ENCODE measurements at regions not wholly inside any gene's neighbourhood (a gene's known extent, or its start where the extent isn't known, plus 50 kb on each side); places are given as distances from the start of the nearest gene placed in this dataset.

- no peak for DNase-seq (ENCODE audit: low read depth in 2 of 2)
Measured at GRCh38 chr12:28824193-28824846, 324.8 kb upstream of the FAR2 start.

DNA sequence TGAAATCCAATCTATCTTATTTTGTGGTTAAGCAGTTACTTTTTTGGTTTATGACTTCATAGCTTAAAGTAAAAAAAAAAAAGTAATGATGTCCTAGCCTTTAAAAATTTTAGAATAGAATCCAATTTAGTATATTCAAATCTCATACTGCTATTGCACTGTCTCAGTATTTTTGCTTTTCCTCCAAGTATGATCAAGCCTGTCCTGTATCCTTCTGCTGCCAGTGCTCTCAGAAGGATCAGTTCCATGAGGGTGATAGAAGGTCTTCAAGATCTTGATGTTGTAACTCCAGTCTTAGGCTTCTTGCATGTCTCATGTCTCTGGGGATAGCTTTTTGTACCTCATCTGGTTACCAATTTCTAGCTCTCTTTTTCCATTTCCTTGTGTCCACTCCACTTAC lies 324.2 kb upstream of the FAR2 start:
- no peak for DNase-seq (ENCODE audit: low read depth in 2 of 2)

- DNase-seq (ENCODE audit: low read depth in 2 of 2), result no peak
Measured at GRCh38 chr12:28826766-28827165, 322.3 kb upstream of the FAR2 start.

DNA sequence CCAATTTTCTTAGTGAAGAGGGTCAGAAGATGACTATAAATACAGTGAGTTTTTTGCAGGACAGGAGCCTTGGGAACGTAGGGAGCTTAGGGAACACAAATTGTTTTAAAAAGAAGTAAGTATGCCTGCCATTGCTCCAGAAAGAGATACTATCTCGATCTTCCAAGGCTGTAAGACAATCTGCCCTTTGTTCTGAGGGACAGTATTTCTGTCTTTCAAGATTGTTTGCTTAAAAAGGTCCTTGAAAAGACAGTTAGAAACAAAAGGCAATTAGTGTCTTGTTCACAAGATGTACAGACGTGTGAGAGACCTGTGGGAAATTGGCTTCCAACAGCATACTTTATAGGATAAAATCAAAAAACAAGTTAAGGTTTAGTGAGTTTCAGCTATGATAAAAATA lies 321.2 kb upstream of the FAR2 start:
- no peak for DNase-seq (ENCODE audit: low read depth in 2 of 2)

DNA sequence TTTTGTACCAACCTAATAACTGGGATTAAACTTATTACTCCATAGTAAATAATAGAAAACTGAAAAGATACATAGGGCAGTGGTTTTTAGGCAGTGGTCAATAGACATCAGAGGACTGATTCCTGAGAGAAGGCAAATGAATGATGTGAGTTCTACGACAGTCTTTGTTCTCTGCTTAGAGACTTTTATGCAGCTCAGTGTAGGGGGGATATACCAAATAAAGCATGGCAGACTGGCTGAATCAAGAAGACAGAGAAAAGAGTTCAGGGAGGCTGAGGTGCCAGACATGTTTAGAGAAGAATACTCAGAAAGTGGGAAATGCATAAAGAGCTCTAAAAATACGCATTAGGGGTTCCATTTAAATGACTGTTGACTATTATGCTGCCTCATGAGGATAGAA lies 320.8 kb upstream of the FAR2 start:
- no peak for DNase-seq (ENCODE audit: low read depth in 2 of 2)

- DNase-seq (ENCODE audit: low read depth in 2 of 2), result no peak
Measured at GRCh38 chr12:28830491-28830890, 318.6 kb upstream of the FAR2 start.

DNA sequence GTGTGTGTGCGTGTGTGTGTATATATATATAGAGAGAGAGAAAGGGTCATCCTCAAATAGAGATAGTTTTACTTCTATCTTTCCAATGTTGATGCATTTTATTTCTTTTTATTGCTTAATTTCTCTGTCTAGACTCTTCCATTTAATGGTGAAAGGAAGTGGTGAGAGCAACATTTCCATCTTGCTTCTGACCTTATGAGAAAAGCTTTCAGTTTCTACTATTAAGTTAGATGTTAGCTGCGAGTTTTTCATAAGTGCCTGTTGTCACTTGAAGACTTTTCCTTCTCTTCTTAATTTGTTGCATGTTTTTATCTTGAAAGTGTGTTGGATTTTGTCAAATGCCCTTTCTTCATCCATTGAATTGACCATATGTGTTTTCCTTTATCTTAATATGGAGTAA lies 304.4 kb upstream of the FAR2 start:
- DNase-seq (ENCODE audit: low read depth in 2 of 2), result no peak

DNA sequence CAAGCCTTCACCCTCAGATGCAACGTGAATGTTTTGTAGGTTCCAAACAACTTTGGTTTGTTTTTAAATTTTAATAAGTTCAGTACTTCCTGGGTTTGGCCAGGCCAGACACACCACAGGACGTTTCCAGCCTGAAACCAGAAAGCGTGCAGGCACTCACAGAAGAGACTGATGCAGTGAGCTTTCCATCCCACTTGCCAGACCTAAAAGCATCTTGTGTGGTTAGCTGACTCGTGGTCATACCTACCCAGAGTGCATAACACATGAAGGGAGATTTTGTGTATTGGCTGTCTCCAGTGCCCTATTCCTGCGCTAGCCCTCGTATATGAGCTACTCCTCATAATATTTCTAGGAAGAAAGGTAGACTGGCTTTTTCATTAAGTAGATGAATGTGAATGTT lies 297.3 kb upstream of the FAR2 start:
- DNase-seq (ENCODE audit: low read depth in 2 of 2), result no peak

DNA sequence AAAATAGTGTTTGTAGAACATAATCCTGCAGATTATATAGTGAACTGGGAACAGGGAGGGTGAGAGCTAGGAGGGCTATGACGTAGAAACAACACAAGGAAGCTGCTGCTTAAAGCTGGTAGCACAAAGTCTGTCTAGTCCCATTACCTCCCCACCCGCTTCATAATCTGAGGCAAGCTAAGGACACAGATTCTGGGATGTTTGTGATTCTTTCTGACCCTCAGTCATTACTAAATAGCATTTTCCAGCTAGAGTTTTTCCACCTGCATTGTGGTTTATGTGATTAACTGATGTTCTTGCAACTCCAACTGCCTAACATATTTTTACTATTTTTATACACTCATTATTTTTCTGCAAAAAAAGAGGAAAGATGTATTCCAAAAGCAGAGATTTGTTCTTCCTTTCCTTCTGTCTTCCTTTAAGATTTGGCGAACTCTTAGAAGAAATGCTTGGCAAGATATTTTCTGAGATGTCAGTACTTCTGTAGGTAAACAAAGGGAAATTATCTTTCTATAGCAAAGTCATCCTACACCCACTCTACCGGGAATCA lies 293.2 kb upstream of the FAR2 start:
- no peak for DNase-seq (ENCODE audit: low read depth in 2 of 2)

DNA sequence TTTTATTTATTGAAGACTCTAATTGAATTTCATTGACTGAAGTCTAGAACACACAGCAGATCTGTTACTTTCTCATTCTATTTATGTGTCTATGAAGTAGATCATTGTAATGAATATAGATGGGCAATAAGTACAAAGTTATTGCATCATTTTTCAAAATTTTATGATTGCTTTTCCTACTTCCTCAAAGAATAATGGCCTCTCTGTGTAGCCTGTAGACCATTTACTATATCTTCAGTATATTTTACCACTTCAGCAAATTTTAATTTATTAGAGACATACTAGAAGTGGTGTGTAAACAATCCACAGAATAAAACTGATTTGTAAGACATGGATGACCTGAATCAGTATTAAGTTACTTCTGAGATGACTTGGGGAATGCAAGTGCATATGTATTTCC lies 291.7 kb upstream of the FAR2 start:
- no peak for DNase-seq (ENCODE audit: low read depth in 2 of 2)

- DNase-seq (ENCODE audit: low read depth in 2 of 2), result no peak
Measured at GRCh38 chr12:28859551-28859950, 289.5 kb upstream of the FAR2 start.

GRCh38 chr12:28865776-28866175 lies 283.3 kb upstream of the FAR2 start:
- DNase-seq (ENCODE audit: low read depth in 2 of 2), result no peak

- no peak for DNase-seq (ENCODE audit: low read depth in 2 of 2)
Measured at GRCh38 chr12:28866296-28866695, 282.8 kb upstream of the FAR2 start.

GRCh38 chr12:28866715-28867503 lies 282.2 kb upstream of the FAR2 start:
- DNase-seq (ENCODE audit: low read depth in 2 of 2), result no peak

DNA sequence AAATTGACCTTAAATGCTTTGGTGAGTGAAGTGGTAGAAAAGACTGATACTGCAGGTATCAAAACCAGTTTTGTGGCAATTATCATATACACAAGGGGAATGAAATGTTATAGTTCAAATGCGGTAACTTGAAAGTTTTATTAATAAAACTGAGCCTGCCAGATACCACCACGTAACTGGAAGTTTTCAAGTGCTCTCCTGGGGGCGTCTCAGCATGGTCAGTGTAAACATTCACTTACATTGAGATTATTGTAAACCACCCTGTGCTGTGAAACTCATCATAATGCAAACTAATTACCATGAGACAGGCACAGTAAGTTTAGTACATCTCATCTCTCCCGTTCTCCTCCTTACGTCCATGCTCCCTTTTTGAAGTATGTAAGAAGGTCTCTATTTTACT lies 280.7 kb upstream of the FAR2 start:
- no peak for DNase-seq (ENCODE audit: low read depth in 2 of 2)

DNA sequence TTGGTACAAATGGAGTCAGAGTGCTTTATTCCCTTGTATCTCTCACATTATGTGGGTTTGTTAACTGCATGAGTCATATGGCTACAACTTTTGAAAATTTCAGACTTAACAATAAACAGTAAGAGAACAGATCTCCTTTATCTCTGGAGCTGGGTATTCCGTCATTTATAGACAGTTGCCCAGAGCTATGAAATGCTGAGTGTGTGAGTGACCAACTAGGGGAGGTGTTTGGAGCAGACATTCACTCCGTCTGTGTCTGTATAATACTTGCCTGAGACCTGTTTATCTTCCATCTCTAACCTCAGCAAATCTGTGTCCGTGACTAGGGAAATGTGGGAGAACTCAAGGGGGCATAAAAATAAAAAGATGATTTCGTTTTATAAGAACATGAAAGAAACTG lies 279.9 kb upstream of the FAR2 start:
- no peak for DNase-seq (ENCODE audit: low read depth in 2 of 2)

GRCh38 chr12:28870839-28871440 lies 278.1 kb upstream of the FAR2 start:
- no peak for DNase-seq (ENCODE audit: low read depth in 2 of 2)

GRCh38 chr12:28872654-28873268 lies 276.3 kb upstream of the FAR2 start:
- peak; percentile 33 for DNase-seq (ENCODE audit: low read depth in 2 of 2)

- DNase-seq (ENCODE audit: low read depth in 2 of 2), result no peak
Measured at GRCh38 chr12:28874758-28875157, 274.3 kb upstream of the FAR2 start.

GRCh38 chr12:28876196-28876798 lies 272.8 kb upstream of the FAR2 start:
- DNase-seq (ENCODE audit: low read depth in 2 of 2), result no peak

DNA sequence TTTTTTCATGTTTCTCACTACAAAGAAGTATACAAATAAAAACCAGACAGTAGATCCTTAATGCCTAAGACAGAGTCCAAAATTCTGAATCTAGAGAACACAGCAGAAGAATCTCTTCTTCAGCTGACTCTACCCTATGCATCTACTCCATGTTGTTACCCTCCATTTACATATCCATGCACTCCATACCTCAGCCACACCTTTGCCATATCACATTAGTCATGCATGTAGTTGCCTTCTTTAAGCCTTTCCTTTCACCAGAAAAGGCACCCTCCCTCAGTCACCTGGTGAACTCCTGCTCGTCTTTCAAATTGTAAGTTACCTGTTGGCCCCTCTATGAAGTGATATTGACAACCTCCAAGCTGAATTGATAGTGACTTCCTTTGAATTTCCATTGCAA lies 271.2 kb upstream of the FAR2 start:
- DNase-seq (ENCODE audit: low read depth in 2 of 2), result no peak

GRCh38 chr12:28878629-28879028 lies 270.4 kb upstream of the FAR2 start:
- no peak for DNase-seq (ENCODE audit: low read depth in 2 of 2)

Data from fibroblast of skin of left biceps (primary cell).